LNCAP (cell line): ENCODE measurements at regions not wholly inside any gene's neighbourhood (a gene's known extent, or its start where the extent isn't known, plus 50 kb on each side); places are given as distances from the start of the nearest gene placed in this dataset.

ENCODE experiments used
- TF ChIP-seq, protein P1 (sequence below): fragments of 450-650 bp; IDR thresholded peaks from 2 replicates; pipeline ENCODE4 v1.5.1; 2017; ENCODE audit warnings: mild to moderate bottlenecking

DNA sequence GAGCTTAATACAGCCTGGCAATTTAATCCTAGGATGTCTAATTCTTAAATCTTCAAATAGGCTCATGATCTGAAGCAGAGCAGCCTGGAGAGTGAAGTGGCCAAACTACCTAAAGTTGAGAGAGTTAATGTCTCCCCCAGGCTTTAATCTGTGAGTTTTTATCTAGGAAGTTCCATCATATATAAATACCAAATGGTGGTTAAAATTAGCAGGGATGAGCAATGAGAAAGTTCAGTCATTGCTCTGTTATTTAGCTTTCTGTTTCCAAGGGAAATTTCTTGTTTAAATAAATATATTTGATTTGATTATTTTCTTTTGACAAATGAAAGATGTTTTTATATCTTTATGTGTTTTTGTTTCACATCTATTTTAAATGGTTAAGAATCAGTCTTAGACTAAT lies 274.4 kb upstream of the UMPS start:
- TF ChIP-seq, protein P1, sequence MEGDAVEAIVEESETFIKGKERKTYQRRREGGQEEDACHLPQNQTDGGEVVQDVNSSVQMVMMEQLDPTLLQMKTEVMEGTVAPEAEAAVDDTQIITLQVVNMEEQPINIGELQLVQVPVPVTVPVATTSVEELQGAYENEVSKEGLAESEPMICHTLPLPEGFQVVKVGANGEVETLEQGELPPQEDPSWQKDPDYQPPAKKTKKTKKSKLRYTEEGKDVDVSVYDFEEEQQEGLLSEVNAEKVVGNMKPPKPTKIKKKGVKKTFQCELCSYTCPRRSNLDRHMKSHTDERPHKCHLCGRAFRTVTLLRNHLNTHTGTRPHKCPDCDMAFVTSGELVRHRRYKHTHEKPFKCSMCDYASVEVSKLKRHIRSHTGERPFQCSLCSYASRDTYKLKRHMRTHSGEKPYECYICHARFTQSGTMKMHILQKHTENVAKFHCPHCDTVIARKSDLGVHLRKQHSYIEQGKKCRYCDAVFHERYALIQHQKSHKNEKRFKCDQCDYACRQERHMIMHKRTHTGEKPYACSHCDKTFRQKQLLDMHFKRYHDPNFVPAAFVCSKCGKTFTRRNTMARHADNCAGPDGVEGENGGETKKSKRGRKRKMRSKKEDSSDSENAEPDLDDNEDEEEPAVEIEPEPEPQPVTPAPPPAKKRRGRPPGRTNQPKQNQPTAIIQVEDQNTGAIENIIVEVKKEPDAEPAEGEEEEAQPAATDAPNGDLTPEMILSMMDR: no peak

DNA sequence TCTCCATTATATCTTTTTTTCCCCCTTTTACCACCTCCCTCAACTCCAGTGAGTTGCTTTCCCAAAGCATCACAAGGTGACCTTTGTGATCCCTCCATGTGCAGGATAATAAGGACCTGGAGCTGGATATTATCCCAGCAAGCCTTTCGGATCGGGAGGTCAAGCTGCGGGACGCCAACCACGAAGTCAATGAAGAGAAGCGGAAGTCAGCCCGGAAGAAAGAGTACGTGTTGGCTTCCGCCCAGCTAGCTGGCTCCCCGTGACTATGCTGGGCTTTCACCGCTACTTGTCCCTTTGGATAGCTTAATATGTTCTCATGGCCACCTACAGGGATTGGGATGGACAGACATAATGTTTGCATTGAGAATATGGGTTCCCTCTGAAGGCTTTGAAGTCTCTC lies 273.7 kb upstream of the UMPS start:
- TF ChIP-seq, protein P1: no peak

DNA sequence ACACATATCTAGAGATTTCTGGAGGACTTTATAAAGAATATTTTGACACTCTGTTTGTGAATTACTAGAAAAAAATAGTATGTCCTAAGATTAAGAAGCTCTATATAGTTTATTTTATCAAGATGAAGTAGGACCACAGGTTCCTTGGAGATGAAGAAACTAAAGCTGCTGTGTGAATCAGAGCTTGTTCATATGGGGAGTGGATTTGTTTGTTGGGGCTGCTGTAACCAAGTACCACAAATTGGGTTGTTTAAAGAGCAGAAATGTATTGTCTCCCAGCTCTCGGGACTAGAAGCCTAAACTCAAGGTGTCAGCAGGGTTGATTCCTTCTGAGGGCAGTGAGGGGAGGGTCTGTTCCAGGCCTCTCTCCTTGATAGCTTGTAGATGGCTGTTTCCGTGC lies 270.6 kb upstream of the UMPS start:
- TF ChIP-seq, protein P1: no peak

DNA sequence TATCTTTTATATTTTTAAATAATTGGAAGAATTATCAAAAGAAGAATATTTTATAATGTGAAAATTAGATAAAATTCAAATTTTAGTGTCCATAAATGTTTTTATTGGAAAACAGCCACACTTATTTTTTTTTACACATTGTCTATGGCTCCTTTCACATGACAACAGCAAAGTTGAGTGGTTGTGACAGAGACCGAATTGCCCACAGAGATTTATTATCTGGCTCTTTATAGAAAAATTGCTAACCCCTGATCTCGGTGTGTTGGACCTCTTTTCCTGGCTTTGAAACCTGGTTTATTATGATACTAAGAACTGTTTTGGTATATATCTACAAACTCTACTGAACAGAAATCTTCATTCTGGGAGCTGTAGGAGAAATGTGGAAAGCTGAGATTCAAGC lies 269.1 kb upstream of the UMPS start:
- TF ChIP-seq, protein P1: no peak

DNA sequence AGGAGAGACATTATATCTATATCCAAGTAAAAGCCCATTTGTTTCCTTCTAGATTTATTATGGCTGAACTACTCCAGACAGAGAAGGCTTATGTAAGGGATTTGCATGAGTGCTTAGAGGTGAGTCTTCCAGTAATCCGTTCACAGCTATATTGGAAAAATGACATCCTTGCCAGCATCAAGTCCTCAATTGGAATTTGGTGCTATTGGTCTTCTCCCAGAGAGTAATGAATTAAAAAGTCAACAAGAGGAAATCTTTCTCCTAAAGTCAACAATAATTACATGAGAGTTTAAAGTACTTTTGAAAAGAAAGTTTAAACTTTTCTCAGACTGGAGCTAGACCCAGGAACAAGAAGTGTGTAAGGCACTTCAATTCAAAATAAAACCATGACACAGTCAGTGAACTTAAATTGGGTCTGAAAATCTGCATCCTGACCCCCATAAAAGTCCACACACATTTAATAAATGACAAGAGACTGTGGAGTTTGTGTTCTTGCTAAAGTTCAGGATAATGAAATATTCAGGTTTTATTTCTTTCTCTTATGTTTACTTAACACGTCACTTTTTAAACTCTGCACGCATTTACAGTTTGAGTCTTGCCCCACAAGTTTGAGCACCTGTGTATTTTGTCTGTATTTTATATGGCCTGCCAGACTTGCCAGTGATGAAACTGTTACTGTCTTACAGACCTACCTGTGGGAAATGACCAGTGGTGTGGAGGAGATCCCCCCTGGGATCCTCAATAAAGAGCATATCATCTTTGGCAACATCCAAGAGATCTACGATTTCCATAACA lies 268.2 kb upstream of the UMPS start:
- TF ChIP-seq, protein P1: no peak

DNA sequence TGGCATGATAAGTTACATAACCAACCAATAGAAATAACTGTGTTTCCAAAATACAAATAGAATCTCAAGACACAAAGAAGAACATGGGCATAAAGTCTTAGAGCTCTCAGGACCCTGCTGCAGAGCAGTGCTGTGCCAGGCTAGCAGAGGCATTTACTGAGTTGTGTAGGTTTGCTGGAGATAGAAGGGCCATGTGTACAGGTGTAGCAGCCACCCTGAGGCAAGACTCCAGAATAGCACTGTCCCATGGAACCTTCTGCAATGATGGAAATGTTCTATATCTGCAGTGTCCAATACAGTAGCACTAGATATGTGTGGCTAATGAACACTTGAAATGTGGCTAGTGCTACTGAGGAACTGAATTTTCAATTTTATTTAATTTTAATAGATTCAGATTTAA lies 267.0 kb upstream of the UMPS start:
- TF ChIP-seq, protein P1: no peak

DNA sequence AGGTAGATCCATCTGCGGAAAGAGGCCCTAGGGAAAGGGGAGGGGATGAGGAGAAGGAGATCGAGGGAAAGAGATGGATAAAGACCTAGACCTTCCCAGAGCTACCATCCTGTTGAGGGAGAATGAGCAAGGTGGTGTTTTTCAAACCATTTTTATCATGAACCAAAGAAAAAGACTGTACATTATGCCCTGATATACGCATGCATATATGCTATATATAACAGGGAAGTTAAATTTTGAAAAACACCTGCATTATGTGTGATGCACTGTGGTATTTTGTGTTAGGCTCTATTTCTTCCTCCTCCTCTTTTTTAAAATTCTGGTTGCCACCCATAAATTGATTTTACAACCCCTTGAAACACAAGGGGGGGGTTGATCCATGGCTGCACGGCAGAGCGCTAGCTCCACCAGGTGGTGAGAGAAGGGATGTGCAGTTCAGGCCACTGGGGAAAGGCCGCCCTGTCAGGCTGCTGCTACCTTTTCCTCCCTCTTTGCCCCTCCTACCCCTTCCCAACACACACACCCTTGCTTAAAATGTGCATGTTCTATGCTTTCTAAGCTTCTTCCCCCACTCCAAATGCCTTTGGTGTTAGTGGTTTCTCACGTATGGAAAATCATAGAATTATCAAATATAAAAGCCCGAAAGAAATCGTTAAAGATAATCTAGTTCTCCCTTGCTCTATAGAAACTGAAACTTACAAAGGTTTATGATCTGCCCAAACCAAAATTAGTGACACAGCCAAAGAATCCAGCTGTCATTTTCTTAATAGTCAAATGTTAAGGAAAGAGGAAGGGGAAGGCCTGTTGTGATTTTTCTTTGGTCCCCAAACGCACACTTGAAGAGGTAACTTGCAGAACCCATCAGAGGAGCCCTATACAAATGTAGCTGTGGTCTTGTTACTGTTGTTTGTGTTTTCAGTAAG lies 262.0 kb upstream of the UMPS start:
- TF ChIP-seq, protein P1: peak; percentile 99
